HG03460 (cell line): ENCODE measurements at regions not wholly inside any gene's neighbourhood (a gene's known extent, or its start where the extent isn't known, plus 50 kb on each side); places are given as distances from the start of the nearest gene placed in this dataset.

Experiments used
- ATAC-seq: cut with Tn5 transposase; IDR thresholded peaks from one replicate; pipeline ENCODE4 v1.9.1; 2021; ENCODE audit not compliant: unreplicated experiment

GRCh38 chr15:77541421-77542181, 91.1 kb downstream of the LINGO1 start:
- ATAC-seq, result no peak

- ATAC-seq, result no peak
Measured at GRCh38 chr15:77540312-77541060, 92.2 kb downstream of the LINGO1 start.

GRCh38 chr15:77538793-77539497, 93.8 kb downstream of the LINGO1 start:
- ATAC-seq, result no peak

- no peak for ATAC-seq
Measured at GRCh38 chr15:77538027-77538451, 94.7 kb downstream of the LINGO1 start.

GRCh38 chr15:77537006-77537405, 95.7 kb downstream of the LINGO1 start:
- ATAC-seq, result no peak

GRCh38 chr15:77535845-77536244, 96.9 kb downstream of the LINGO1 start:
- ATAC-seq, result no peak
